Fibroblast of skin of right biceps (primary cell): ENCODE measurements at regions not wholly inside any gene's neighbourhood (a gene's known extent, or its start where the extent isn't known, plus 50 kb on each side); places are given as distances from the start of the nearest gene placed in this dataset.

Experiments
- DNase-seq: peaks from one replicate; pipeline ENCODE4 v3.0.0-alpha.2; 2013

- DNase-seq = no peak
Measured at GRCh38 chr12:63318313-63318712, 167.3 kb upstream of the AVPR1A start.

- DNase-seq = no peak
Measured at GRCh38 chr12:63317880-63318279, 166.9 kb upstream of the AVPR1A start.

GRCh38 chr12:63317286-63317846 lies 166.4 kb upstream of the AVPR1A start:
- no peak for DNase-seq

- DNase-seq = no peak
Measured at GRCh38 chr12:63313139-63313538, 162.1 kb upstream of the AVPR1A start.

GRCh38 chr12:63308671-63309070 lies 157.7 kb upstream of the AVPR1A start:
- DNase-seq = peak; percentile 46

- DNase-seq = no peak
Measured at GRCh38 chr12:63307849-63308248, 156.8 kb upstream of the AVPR1A start.

GRCh38 chr12:63305901-63306875 lies 155.2 kb upstream of the AVPR1A start:
- peak; percentile 7 for DNase-seq

GRCh38 chr12:63304887-63305316 lies 153.9 kb upstream of the AVPR1A start:
- peak; percentile 71 for DNase-seq

- no peak for DNase-seq
Measured at GRCh38 chr12:63302941-63303536, 152.0 kb upstream of the AVPR1A start.

- peak; percentile 17 for DNase-seq
Measured at GRCh38 chr12:63302269-63302940, 151.4 kb upstream of the AVPR1A start.

- peak; percentile 41 for DNase-seq
Measured at GRCh38 chr12:63301311-63301710, 150.3 kb upstream of the AVPR1A start.

GRCh38 chr12:63298386-63298930 lies 147.5 kb upstream of the AVPR1A start:
- no peak for DNase-seq

- peak; percentile 78 for DNase-seq
Measured at GRCh38 chr12:63294327-63294632, 143.3 kb upstream of the AVPR1A start.

- no peak for DNase-seq
Measured at GRCh38 chr12:63292471-63293221, 141.6 kb upstream of the AVPR1A start.

- peak; percentile 9 for DNase-seq
Measured at GRCh38 chr12:63276537-63277365, 125.8 kb upstream of the AVPR1A start.

- no peak for DNase-seq
Measured at GRCh38 chr12:63266988-63267387, 116.0 kb upstream of the AVPR1A start.

GRCh38 chr12:63264629-63265028 lies 113.6 kb upstream of the AVPR1A start:
- no peak for DNase-seq

- DNase-seq = no peak
Measured at GRCh38 chr12:63250486-63250885, 99.5 kb upstream of the AVPR1A start.

- DNase-seq = no peak
Measured at GRCh38 chr12:63238892-63239291, 87.9 kb upstream of the AVPR1A start.

GRCh38 chr12:63232896-63233295 lies 81.9 kb upstream of the AVPR1A start:
- DNase-seq = no peak

- DNase-seq = no peak
Measured at GRCh38 chr12:63228853-63229252, 77.9 kb upstream of the AVPR1A start.
